ENCODE measurements at regions not wholly inside any gene's neighbourhood (a gene's known extent, or its start where the extent isn't known, plus 50 kb on each side); places are given as distances from the start of the nearest gene placed in this dataset.
"Not testable (repeated sequence)": the region's sequence is repeated elsewhere in the genome, so short reads cannot be mapped to it uniquely, and the experiment has no call there.

DNA sequence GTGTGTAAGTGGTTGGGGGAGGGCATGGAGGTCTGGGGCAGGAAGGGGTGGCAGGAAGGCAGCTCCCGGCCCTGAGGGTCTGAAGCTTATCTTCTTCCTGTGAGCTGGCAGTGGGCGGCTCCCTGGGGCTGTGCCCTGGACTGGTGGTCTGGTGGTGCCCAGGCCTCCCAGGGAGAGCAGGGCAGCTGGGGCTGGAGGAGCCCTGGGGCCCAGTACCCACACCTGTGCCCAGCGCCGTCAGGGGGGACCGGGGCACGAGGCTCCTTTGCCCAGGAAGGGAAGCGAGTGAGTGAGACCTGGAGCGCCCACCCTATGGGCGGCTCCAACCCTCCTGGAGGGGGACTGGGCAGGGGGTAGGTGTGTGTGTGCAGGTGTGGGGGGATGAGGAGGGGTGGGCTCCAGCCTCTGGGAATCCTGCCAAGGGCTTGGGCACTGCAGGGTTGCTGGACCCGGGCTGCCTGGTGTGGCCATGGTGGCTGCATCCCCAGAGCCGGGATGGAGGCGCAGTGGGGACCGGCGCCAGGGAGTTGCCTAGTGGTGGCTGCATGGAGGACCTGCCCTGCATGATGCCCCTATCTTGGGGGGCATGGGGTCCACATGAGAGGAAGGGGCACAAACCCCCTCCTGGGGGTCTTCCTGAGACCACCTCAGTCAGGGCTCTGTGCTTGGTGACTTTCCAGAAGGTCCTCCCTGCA lies 353.6 kb downstream of the TMEM121 start:
- peak; percentile 43 for DNase-seq (ENCODE audit: low spot score)
- no peak for ATAC-seq

DNA sequence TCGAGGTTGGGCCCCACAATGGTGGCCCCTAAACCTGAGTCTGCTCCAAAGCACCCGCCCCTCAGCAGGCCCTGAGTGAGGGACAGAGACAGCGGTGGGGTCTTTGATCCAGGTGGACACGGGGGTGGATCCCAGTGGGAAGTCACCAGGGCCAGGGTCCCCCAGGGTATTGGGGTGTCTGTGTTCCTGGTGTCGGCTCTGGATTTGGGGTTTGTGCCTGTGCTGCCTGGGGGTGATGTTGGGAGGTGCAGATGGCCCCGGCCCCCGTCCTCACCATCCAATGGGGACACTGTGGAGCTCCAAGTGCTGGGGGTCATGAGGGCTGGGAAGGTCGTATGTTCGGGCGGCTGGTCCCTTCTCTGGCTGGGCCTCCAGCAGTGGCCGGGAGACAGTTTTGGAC lies 354.2 kb downstream of the TMEM121 start:
- DNase-seq (ENCODE audit: low spot score), result no peak
- ATAC-seq, result no peak

DNA sequence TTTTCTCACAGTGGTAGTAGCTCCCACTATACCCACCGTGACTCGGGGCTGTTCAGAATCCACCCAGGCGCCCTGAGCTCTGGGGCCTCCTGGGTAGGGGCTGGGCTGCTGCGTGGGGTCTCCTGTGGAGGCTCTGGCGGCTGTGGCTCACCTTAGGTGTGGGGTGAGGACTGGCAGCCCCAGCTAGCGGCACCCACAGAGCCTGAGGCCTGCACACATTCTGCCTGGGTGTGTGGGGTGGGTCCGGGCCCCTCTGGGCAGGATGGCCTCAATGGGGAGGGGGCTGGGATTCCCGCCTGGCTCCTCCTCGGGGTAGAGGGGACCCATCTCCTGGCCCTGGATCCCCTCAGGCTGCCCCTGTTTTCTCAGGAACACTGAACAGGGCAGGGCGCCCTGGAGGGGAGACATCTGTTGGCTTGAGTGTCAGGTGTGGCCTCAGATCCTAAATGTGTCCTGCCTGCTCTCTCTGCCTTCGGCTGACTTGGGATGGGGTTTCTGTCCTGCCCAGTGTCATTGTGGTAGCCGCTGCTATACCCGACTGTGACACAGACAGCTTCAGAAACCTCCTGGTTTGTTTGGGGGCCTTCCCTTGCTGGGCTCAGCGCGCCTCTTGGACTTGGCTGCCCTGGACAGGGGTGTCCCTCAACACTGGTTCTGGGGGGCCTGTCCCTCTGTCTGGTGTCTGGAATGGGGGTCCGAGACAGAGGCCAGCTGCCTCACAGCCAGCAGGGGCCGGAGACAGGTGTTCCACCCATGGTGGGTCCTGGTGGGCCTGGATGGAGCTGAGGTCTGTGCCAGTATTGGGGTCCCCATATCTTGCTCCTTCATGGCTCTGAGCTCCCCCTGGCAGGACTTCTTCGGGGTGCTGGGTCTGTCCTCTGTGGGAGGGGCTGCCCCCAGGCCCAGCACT lies 354.9 kb downstream of the TMEM121 start:
- peak; percentile 37 for DNase-seq (ENCODE audit: low spot score)
- ATAC-seq, result no peak

DNA sequence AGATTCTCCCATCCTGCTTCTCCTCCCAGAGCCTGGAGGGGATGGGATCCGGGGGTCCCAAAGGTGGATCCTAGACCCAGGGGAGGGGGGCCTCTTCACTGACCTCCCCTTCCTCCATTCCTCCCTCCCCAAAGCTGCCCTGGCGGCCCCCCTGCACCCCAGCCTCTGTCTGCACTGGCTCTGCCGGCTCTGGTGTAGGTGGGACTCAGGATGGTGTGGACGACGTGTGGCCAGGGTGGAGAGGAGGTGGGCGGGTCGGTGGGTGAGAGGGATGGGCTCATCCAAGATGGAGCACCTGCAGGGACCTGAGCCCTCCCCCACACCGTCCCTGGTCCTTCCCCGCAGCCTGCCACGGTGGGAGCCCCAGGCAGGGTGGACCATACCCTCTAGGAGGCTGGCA lies 355.6 kb downstream of the TMEM121 start:
- not testable (repeated sequence) for DNase-seq (ENCODE audit: low spot score); ATAC-seq

DNA sequence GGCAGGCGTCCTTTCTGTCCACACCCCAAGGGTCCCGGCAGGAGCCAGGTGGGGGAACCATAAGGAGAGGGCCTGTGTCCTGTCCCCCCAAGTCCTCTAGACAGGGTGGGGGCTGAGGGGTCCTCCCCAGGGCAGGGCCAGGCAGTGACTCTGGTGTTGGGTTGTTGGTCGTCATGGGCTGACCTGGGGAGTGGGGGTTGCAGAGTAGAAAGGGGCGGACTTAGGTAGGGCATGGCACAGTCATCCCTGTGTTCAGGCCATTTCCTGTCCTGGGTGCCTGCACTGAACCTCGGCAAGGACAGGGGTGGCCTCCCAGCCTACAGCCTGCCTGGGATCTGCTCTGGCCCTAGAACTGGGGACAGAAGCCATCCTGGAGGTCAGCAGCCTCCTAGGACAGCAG lies 356.2 kb downstream of the TMEM121 start:
- ATAC-seq (no peak), DNase-seq (ENCODE audit: low spot score) (peak; percentile 15)

DNA sequence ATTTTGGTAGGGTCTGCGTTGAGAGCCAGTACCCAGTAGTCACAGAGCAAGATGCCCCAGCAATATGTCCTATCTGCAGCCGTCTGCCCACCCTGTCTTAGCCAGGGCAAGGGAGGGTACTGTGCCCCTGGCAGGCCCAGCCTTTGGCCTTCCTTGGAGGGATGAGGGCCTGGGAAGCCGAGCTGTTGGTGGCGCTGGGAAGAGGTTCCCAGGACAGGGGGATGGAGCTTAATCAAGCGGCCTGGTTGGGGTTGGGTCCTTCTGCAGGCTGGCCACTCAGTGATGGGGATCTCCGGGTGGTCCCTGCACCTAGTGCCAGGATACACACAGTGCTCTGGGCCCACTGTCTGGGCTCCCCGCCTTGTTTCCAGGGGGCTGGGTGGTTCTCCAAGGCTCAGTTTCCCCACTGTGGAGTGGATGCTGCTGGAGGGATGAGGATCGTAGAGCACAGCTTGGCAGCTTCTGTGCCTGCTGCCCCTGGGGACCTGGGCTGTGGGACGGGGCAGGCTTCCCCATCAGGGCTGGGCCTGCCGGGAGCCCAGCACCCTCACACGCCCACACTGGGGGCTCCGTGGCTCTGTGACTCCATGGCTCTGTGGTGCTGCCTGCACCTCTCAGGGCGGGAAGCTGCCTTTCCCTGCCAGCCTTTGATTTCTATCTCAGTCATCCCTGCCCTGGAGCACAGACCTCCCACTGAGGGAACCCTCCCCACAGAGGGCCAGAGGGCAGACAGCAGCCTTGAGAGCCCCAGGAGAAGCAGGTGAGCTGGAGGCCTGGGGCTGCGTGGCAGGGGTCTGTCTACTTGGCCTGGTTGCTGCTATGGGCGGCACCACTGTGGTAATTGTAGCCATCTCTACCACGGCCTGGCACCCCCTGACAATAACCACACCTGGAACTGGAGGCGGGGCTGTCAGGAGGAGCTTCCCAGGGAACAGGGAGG lies 357.0 kb downstream of the TMEM121 start:
- DNase-seq (ENCODE audit: low spot score) (peak; percentile 37), ATAC-seq (no peak)

DNA sequence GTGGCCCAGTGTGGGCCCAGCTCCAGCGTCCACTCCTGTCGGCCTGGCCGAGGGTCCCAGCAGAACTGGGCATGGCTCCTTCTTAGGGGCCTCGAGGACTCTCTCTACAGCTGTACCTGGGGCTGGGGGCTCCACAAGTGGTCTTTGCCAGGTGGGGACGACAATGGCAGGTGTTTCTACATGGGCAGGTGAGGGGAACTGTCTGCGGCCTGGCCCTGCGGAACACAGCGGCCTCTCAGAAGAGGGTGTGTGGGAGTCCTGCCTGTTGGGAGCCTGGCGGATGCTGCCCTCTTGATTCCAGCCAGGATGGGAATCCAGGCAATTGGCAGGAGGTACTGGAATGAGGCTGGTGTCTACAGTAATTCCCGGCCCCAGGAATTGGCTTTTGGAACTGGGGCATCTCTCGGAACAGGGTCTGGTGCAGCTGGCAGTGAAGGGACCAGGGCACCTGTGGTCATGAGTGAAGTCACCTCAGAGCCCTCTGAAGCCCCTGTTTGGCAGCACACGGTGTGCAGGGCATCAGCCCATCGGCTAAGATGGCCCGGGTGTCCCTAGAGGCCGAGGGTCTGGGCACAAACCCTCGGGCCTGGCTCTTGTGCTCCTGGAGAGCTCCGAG lies 357.9 kb downstream of the TMEM121 start:
- peak; percentile 14 for DNase-seq (ENCODE audit: low spot score)
- ATAC-seq, result not testable (repeated sequence)

DNA sequence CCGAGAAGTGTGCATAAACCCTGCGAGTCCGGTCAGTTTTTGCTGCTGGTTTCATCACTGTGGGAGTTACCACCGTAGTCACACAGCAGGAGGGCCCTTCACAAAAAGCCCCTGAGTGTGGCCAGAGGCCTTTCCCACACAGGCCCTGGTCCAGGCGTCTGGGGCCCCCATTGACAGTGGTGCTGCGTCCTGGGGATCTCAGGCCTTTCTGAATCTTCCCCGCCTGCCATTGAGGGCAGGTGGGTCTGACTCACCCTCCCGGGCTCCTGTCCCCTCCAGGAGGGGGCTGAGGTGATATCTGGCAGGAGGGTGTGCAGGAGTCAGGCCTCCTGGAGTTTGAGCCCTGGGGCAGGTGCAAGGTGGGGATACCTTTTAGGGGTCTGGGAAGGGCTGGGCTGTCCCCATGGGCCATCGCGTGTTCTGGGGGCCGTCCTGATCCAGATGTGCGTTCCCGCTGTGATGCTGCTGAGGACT lies 358.5 kb downstream of the TMEM121 start:
- DNase-seq (ENCODE audit: low spot score) (peak; percentile 18), ATAC-seq (no peak)

DNA sequence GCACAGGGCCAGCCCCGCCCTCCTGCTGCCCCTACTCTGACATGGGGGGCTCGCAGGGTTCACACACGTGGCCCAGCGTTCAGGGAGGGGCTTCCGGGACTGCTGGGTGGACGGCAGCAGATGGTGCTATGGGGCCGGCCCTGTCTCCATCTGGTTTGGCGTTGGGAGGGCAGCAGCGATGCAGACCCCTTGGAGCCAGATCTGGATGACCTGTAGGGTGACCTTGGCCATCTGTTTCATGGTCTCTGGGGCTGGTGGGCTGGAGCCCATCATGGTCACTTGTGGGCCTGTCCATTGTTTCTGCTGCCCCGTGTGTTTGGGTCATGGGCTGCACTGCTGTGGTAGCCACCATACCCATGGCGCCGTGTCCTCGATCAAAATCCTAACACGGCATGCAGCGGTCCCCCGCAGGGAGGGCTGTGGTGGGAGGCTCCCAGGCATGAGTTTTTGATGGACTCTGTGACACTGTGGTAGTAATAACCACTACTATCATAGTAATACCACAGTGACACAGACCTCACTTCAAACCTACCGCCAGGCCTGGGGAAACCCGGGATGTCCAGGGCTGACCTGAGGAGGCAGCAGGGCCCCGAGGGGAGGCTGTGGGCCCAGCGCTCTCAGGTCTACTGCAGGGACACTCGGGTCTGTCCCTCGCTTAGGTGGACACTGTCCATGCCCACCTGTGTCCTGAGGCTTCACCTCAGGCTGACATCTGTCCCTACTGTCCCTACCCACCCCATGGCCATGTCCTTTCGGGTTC lies 359.4 kb downstream of the TMEM121 start:
- ATAC-seq (no peak), DNase-seq (ENCODE audit: low spot score) (peak; percentile 22)

DNA sequence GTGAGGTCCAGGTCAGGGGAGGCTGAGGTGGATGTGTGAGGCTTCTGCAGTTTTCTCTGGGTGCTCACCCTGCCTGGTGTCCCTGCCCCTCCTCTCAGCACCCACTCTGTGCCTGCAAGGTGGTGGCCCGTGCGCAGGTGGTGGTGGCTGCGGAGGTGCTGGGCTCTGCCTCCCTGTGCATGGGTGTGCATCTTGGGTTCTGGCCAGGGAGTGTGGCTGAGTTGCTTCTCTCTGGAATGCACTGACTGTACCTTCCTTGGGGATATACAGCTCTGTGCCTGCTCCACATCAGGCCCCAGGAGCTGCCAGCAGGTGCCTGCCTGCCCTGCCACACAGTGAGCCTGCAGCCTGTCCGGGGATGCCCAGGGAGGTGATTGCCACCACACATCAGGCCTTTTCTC lies 360.4 kb downstream of the TMEM121 start:
- not testable (repeated sequence) for ATAC-seq
- peak; percentile 23 for DNase-seq (ENCODE audit: low spot score)

DNA sequence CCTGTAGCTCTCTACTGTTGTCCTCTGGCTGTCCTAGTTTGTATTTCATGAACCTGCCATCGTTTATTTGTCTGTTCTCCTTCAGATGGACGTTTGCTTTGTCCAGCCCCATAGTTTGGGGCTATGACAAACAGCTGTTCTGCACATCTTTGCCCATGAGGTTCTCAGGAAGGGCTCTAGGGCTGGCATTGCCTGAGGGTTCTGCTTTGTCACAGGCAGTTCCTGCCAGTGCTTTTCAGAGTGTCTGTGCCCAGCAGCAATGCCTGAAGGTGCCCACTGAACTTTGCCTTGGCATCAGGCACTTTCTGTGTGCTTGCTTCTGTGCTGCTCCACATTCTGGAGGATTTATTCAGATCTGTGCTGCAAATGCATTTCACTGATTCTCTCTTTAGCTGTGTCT lies 361.3 kb downstream of the TMEM121 start:
- DNase-seq (ENCODE audit: low spot score) (peak; percentile 16), ATAC-seq (no peak)

DNA sequence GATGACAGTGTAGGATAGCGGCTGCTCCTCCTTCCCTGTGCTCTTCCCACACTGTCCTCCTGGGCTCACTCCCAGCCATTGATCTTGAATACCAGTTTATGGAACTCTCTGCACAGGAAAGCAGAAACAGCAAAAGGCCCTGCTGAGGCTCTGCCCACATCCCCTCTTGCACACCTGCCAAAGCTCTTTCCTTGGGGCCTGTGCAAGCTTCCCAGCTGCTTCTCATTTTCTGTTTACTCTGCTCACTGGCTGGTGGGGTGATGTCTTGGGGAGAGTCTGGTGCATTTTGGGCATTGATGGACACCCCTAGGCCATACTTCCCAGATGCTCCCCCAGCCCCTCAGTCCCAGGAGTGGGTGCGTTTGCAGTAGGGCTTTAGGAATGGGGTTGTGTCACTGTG lies 361.8 kb downstream of the TMEM121 start:
- ATAC-seq, result no peak
- DNase-seq (ENCODE audit: low spot score), result no peak

DNA sequence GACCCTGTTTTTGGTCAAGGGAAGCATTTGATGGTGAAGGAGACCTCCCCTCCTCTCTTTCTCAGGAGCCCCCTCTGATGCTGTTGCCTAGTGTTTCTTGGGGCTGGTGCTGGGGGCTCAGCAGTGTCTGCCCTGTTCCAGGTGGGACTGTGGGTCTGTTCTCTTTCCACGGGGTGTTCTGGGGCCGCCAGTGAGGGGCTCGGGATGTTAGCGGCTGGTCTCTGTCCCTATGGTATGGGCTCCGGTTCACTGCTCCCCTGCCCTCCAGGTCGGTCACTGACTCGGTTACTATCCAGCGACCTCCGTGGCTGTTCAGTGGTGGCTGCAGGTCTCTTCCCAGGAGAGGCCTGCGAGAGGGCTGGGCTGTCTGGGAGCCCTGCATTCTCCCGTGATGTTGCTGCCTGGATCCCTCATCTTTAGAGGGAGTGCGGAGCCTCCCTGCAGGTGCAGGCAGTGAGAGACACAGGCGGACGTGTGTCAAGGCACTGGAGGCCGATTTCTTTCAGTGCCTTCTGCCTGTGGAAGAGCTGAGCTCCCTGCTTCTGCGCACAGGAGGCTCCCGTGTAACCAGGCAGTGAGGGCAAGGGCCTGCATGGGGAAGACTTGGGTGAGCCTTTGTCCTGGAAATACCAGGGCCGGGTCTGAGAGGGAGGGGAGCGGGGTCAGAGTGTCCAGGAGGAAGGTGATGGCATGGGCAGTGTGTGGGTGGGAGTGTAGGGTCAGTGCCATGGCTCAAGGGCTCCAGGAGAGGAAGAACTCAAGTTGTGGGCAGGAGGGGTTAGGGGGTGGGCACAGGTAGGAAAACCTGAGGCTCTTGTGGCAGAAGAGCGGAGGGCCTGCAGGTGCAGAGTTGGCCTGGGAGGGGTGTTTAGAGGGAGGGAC lies 362.6 kb downstream of the TMEM121 start:
- no peak for ATAC-seq
- DNase-seq (ENCODE audit: low spot score), result peak; percentile 19

DNA sequence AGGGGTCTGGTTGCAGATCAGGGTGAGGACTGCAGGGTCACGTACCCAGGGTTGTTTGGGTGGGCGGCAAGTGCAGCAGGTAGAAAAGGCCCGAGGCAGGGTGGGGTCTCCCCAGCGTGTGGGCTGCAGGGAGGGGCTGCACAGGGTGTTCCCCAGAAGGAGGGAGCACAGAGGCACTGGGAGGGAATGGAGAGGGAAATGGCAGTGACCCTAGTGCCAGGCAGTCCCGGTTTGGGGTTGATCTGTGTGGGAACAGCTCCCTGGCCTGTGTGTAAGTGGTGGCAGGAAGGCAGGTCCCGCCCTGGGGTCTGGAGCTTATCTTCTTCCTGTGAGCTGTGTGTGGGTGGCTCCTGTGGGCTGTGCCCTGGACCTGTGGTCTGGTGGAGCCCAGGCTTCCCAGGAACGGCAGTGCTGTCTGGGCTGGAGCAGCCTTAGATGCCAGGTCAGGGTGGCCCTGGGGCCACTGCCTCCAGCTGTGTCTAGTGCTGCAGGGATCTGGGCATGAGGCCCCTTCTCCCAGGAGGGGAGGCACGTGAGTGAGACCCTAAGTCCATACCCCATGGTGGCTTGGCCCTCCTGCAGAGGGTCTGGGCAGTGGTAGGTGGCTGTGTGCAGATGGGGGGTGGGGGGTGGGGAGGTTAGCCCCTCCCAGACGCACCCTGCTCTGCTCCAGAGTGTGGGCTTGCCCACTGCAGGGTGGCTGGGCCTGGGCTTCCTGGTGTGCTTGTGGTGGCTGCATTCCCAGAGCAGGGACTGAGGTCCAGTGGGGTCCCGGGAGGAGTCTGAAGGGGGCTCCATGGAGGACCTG lies 363.5 kb downstream of the TMEM121 start:
- DNase-seq (ENCODE audit: low spot score) (peak; percentile 32), ATAC-seq (no peak)

DNA sequence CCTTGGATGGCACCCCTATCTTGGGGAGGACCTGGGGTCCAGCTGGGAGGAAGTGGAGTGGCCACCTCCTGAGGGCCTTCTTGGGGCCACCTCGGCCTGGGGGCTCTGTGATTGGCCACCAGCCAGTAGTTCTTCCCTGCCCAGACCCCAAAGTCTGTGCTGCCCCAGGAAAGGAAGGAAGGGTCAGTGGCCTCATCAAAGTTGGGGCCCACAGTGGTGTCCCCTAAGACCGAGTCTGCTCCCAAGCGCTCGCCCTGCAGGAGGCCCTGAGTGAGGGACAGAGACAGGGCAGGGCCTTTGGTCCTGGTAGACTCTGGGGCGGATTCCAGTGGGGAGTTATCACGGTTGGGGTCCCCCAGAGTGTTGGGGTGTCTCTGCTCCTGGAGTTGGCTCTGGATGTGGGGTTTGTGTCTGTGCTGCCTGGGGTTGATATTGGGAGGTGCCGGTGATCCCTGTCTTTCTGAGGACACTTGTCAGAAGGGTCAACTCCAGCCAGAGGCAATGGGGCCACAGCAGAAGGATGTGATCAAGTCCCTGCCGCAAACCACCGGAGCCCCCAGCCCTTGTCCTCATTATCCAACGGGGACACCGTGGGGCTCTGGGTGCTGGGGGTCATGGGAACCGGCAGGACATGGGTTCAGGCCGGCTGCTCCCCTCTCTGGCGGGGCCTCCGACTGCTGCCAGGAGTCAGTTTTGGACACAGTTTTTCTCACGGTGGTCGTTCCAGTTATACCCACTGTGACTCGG lies 364.3 kb downstream of the TMEM121 start:
- ATAC-seq, result no peak
- peak; percentile 38 for DNase-seq (ENCODE audit: low spot score)

DNA sequence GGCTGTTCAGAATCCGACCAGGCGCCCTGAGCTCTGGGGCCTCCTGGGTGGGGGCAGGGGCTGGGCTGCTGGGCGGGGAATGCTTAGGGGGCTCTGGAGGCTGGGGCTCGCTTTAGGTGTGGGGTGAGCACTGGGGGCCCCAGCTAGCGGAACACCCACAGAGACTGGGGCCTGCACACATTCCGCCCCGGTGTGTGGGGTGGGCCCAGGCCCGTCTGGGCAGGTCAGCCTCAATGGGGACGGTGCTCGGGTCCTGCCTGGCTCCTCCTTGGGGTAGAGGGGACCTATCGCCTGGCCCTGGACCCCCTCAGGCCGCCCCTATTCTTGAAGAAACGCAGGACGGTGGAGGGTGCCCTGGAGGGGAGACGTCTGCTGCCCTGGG lies 364.8 kb downstream of the TMEM121 start:
- ATAC-seq (no peak), DNase-seq (ENCODE audit: low spot score) (peak; percentile 40)

Data from left lobe of liver (tissue), 2 donors.